ENCODE measurements at regions not wholly inside any gene's neighbourhood (a gene's known extent, or its start where the extent isn't known, plus 50 kb on each side); places are given as distances from the start of the nearest gene placed in this dataset.

- Histone ChIP-seq H4K20me1 (ENCODE audit: insufficient read depth, low read length) (no peaks in the 10 kb centered on the region), H3K36me3 (replicated peaks; ENCODE audit: insufficient read depth, low read length) (no peaks in the 10 kb centered on the region), H3K9me3 (replicated peaks; ENCODE audit: insufficient read depth, low read length) (no peaks in the 10 kb centered on the region), H3K9me2 (replicated peaks; ENCODE audit: insufficient read depth, low read length) (no peaks in the 10 kb centered on the region), H3K27me3 (replicated peaks; ENCODE audit: insufficient read depth, low read length) (no peaks in the 10 kb centered on the region), H2AFZ (ENCODE audit: low read length) (no peak overlapping the region), H3K4me2 (ENCODE audit: low read depth, low read length) (no peak overlapping the region), H3F3A (ENCODE audit: insufficient read depth, low read length) (no peaks in the 10 kb centered on the region), H3K9ac (ENCODE audit: low read length) (no peak overlapping the region), H3K4me3 (ENCODE audit: low read length) (no peak overlapping the region), H3K4me1 (ENCODE audit: low read length) (peaks cover 15% of the 10 kb centered on the region), H3K27ac (ENCODE audit: low read length) (no peak overlapping the region), H3K79me2 (ENCODE audit: low read length) (no peaks in the 10 kb centered on the region)
- TF ChIP-seq CTCF (IDR thresholded peaks at IDR 0.05; ENCODE audit: low read length), result no peak
- no peak for TF ChIP-seq EZH2phosphoT487 (IDR thresholded peaks at IDR 0.05; ENCODE audit: low read length)
- TF ChIP-seq EZH2 (optimal IDR thresholded peaks at IDR 0.05; ENCODE audit: low read depth, low read length), result no peak
- no peak for DNase-seq
These were observed 76.3 kb upstream of the TNC start for GRCh38 chr9:115194216-115194615.

- H3K36me3 ChIP-seq (replicated peaks; ENCODE audit: insufficient read depth, low read length), result no peaks in the 10 kb centered on the region
- H3K4me3 ChIP-seq (ENCODE audit: low read length), result no peak overlapping the region
- DNase-seq, result no peak
- no peaks in the 10 kb centered on the region for H3K27me3 ChIP-seq (replicated peaks; ENCODE audit: insufficient read depth, low read length)
- H3F3A ChIP-seq (ENCODE audit: insufficient read depth, low read length), result no peaks in the 10 kb centered on the region
- no peaks in the 10 kb centered on the region for H3K9me2 ChIP-seq (replicated peaks; ENCODE audit: insufficient read depth, low read length)
- no peaks in the 10 kb centered on the region for H3K9me3 ChIP-seq (replicated peaks; ENCODE audit: insufficient read depth, low read length)
- H2AFZ ChIP-seq (ENCODE audit: low read length), result no peak overlapping the region
- no peak overlapping the region for H3K4me2 ChIP-seq (ENCODE audit: low read depth, low read length)
- TF ChIP-seq EZH2phosphoT487 (IDR thresholded peaks at IDR 0.05; ENCODE audit: low read length) (no peak), EZH2 (optimal IDR thresholded peaks at IDR 0.05; ENCODE audit: low read depth, low read length) (no peak), CTCF (IDR thresholded peaks at IDR 0.05; ENCODE audit: low read length) (no peak)
- no peak overlapping the region for H3K9ac ChIP-seq (ENCODE audit: low read length)
- no peaks in the 10 kb centered on the region for H4K20me1 ChIP-seq (ENCODE audit: insufficient read depth, low read length)
- H3K79me2 ChIP-seq (ENCODE audit: low read length), result no peaks in the 10 kb centered on the region
- H3K27ac ChIP-seq (ENCODE audit: low read length), result no peak overlapping the region
- peaks cover 15% of the 10 kb centered on the region for H3K4me1 ChIP-seq (ENCODE audit: low read length)
These were observed 78.0 kb upstream of the TNC start for GRCh38 chr9:115195912-115196311.

GRCh38 chr9:115196919-115197318, 79.0 kb upstream of the TNC start:
- Histone ChIP-seq H3K4me2 (ENCODE audit: low read depth, low read length) (no peak overlapping the region), H3K9ac (ENCODE audit: low read length) (no peak overlapping the region), H3F3A (ENCODE audit: insufficient read depth, low read length) (no peaks in the 10 kb centered on the region), H3K79me2 (ENCODE audit: low read length) (no peaks in the 10 kb centered on the region), H3K9me2 (replicated peaks; ENCODE audit: insufficient read depth, low read length) (no peaks in the 10 kb centered on the region), H3K9me3 (replicated peaks; ENCODE audit: insufficient read depth, low read length) (no peaks in the 10 kb centered on the region), H2AFZ (ENCODE audit: low read length) (no peak overlapping the region), H3K4me3 (ENCODE audit: low read length) (no peak overlapping the region), H3K27ac (ENCODE audit: low read length) (no peak overlapping the region), H3K27me3 (replicated peaks; ENCODE audit: insufficient read depth, low read length) (no peaks in the 10 kb centered on the region), H3K4me1 (ENCODE audit: low read length) (peaks cover 10% of the 10 kb centered on the region), H4K20me1 (ENCODE audit: insufficient read depth, low read length) (no peaks in the 10 kb centered on the region), H3K36me3 (replicated peaks; ENCODE audit: insufficient read depth, low read length) (no peaks in the 10 kb centered on the region)
- no peak for DNase-seq
- no peak for TF ChIP-seq EZH2phosphoT487 (IDR thresholded peaks at IDR 0.05; ENCODE audit: low read length)
- TF ChIP-seq EZH2 (optimal IDR thresholded peaks at IDR 0.05; ENCODE audit: low read depth, low read length), result no peak
- no peak for TF ChIP-seq CTCF (IDR thresholded peaks at IDR 0.05; ENCODE audit: low read length)
